ENCODE measurements at regions not wholly inside any gene's neighbourhood (a gene's known extent, or its start where the extent isn't known, plus 50 kb on each side); places are given as distances from the start of the nearest gene placed in this dataset.
"Not testable (repeated sequence)": the region's sequence is repeated elsewhere in the genome, so short reads cannot be mapped to it uniquely, and the experiment has no call there.

DNA sequence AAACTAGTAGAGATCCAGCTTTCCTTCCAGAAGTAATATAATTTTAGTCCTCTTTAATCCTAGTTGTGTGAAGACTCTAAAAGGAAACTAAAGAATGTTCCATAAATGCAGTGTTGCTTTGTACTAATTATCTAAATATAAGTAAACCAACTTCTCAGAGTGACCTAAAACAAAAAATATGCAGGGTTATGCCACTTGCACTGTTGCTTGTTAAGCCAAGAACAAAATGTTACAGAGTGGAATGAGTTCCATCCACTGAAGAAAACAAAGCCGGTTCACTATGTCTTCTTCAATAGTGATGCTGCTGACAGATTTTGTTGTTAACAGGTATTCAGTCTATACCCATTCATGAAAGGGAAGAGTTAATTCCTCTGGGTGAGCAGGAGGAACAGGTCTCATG lies 252.0 kb upstream of the DIAPH2 start:
- no peak for DNase-seq (ENCODE audit: low read depth)

DNA sequence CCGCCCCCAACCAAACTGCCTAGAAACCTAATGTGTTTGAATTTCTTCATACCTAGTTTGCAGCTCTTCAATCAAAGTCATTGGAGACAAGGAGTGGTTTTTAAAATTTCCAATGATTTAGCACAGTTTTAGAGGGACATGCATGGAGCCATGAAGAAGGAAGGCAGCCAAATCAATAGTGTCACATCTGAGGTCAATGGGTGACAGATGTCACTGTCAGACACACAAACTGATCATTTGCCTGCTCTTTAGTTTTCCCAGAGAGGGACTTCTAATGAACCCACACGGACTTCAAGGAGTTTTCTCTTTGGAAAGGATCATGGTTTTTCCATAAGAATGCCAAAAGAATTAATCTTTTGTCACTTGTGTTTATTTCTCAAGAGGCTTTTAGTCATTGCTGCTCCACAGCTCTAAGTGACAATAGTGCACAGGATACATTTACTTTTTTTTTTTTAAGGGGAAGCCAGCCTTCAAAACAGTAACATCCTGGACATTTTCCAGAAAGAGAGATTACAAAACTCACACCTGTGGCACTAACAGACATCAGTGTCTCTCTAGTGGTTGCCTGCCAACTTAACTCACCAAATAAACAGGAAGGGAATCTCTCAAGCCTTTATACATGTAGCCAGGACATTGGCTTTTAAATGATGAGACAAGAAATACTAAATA lies 251.1 kb upstream of the DIAPH2 start:
- no peak for DNase-seq (ENCODE audit: low read depth)

DNA sequence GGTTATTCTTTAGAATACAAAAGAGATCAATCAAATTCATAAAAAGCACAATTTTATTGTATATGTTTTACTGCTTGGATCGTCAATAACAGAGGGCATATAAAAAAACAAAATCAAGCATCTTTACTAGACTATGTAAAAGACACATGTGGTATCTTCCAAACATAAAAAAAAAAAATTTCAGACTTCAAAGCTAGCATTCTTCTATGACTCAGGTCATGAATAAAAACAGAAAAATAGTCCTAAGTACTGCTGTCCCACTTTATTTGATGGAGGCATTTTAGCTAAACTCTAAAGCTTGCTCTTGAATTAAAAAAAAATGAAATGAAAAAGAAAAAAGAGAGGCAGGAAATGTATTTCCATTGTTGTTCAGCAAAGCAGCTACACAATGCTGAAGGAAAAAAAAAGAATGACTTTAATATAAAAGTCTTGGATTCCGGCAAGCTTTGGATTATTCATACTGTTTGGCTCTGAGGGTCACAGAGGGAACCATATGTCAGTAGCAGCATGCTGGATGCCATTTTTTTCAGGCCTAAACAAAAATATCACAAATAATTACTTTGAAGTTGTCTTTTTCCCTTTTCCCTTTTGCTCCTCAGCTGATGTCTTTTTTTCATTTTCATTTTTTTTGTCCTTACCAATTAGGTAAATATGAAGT lies 249.1 kb upstream of the DIAPH2 start:
- DNase-seq (ENCODE audit: low read depth) = peak; percentile 3

DNA sequence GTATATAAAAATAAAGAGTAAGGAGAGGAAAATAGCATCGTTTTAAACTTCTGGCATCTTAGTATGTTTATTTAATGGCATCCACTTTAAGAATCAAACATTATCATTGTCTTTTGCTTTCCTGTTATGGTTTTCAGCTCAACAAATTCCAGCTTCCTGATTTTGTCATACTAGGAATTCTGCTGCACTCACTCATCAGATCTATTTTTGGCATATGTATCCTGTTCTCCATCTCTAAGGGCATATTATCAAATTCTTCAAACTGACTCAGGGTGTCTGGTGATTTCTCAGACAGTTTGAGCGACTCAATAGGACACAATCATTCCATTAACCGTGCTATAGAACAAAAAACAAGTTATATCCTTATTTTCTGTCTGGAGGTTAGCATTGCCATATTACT lies 248.5 kb upstream of the DIAPH2 start:
- DNase-seq (ENCODE audit: low read depth) = peak; percentile 43

DNA sequence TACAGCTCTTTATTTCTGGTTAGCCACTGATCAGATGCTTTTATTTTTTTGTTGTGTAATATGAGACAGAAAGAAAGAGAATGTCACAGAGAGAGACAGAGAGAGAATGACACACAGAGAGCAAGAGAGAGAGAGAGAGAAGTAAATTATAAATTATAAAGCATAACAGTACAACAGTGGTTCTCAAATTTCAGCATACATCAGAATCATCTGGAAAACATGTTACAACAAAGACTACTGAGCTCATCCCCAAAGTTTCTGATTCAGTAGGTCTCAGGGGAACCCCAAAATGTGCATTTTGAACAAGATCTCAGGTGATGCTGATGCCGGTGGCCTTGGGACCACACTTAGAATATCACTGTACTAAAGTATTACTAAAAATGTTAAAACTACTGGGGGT lies 245.8 kb upstream of the DIAPH2 start:
- no peak for DNase-seq (ENCODE audit: low read depth)

- no peak for DNase-seq (ENCODE audit: low read depth)
Measured at GRCh38 chrX:96440941-96441340, 243.7 kb upstream of the DIAPH2 start.

DNA sequence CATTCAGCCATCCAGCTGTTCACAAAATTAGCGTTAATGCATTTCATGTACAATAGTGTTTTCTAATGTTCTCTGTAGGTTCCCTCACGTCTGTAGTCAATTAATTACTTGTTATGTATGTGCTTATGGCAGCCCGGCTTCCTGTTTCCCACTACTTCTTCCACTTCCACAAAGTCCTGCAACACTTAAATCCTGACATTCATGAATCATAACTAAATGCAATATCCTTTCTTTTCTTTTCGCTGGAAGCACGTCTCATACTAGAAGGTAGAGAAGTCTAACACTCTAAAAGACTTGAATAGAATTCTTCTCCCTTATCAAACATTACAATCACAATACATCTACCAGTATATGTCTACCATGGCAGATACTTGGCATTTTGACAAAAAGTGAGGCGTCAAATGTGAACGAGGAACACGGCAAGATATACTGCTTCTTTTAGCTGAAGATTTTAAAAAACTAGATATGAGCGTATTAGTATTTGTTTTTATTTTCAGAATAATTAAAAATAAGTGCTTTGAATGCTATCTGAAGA lies 239.0 kb upstream of the DIAPH2 start:
- no peak for DNase-seq (ENCODE audit: low read depth)

DNA sequence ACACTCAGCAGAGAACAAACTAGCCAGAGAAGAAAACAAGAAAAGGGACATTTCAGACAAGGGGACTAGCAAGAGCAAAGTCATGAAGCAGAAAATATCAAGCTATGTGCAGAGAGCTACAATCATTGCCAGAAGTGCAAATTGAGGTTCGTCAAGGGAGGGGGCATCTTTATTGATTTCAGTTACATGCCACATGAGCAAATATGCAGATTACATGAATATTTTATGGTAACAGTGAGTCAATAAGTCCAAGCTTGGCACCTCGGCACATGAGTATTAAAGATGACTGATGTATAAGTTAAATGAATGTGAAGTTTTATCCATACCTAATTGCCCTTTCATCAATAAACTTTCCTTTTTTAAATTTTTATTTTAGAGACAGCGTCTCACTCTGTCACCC lies 238.1 kb upstream of the DIAPH2 start:
- no peak for DNase-seq (ENCODE audit: low read depth)

DNA sequence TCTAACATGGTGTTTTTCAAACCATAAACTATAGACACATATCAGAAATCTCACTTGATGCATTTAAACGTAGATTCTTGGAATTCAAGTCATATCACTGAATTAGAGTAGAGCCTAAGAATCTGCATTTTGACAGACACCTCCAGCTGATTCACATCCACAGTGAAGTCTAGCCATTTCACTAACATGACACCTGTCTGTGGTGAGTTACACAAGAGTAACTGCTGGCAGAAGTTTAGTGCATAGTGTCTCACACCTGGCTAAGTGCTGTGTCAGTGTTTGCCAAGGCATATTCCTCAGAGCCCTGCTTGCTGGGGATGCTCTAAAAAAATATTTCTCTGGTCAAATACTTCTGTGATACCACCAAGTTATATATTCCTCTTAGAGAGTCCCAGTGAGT lies 237.5 kb upstream of the DIAPH2 start:
- DNase-seq (ENCODE audit: low read depth) = no peak

GRCh38 chrX:96449191-96449590 lies 235.5 kb upstream of the DIAPH2 start:
- DNase-seq (ENCODE audit: low read depth) = no peak

GRCh38 chrX:96449896-96450295 lies 234.7 kb upstream of the DIAPH2 start:
- no peak for DNase-seq (ENCODE audit: low read depth)

DNA sequence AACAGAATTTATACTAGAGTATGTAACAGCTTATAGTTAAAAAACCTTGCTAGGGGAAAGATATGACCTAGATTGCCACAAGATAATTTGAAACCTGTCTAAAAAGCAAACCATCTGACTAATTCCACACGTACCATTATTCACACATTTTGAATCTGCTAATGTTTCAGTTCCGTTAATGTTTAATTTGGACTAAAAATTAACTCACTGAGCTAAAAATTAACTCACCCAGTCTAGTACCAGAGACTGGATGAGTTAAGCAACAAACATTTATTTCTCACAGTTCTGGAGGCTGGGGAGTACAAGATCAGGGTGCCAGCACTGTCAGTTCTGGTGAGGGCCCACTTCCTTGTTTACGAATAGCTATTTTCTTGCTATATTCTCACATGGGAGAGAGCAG lies 231.5 kb upstream of the DIAPH2 start:
- DNase-seq (ENCODE audit: low read depth) = no peak

GRCh38 chrX:96455078-96455477 lies 229.6 kb upstream of the DIAPH2 start:
- no peak for DNase-seq (ENCODE audit: low read depth)

DNA sequence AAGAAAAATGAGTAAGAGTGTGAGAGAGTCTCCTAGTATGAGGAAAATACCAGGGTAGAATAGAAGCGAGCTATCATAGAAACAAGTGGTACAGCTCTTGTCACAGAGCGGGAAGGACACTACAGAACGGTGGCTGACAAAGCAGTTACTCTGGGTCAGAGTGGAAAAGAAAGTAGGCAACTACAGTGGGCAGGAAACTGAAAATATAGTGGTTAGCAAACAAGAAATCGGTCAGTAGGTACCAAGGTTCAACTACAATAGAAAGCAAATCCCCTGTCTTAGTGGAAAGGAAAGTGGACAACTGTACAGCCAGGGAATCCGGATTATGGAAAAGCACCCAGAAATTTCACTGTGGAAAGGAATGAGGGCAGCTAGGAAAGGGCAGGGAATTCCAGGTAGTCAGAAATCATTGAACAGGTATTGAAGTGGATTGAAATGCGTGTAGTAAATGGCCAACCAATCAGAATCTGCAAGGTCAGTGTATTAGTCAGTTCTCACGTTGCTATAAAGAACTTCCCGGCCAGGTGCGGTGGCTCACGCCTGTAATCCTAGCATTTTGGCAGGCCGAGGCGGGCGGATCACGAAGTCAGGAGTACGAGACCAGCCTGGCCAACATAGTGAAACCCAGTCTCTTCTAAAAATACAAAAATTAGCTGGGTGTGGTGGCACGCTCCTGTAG lies 219.6 kb upstream of the DIAPH2 start:
- DNase-seq (ENCODE audit: low read depth) = no peak

- peak; percentile 11 for DNase-seq (ENCODE audit: low read depth)
Measured at GRCh38 chrX:96474029-96474740, 210.5 kb upstream of the DIAPH2 start.

DNA sequence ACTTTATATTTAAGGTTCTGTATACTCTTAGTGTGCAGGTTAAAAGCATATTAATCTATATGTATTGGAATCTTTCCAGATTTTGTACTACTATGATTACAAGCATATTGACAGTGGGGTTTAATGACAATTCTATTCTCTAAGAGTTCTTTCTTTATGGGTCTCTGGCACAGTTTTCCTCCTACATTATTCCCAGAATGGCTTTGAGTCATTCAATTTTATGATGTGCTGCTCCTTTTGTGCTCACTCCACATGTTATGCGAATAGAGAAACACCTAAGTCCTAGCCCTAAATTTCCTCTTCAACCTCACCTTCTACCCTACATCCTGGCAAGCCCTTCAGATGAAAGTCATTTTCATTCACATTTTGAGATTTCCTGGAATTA lies 209.9 kb upstream of the DIAPH2 start:
- DNase-seq (ENCODE audit: low read depth) = no peak

DNA sequence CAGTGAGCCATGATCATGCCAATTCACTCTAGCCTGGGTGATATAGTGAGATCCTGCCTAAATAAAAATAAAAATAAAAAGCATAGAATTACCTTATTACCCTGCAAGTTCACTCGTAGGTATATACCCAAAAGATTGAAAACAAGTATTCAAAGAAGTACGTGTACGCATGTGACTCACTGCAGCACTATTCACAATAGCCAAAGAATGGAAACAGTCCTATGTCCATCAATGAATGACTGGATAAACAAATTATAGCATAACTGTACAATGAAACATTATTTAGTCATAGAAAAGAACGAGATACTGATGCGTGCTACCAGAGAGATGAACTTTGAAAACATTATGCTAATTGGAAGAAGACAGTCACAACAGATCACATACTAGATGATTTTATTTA lies 204.6 kb upstream of the DIAPH2 start:
- peak; percentile 45 for DNase-seq (ENCODE audit: low read depth)

DNA sequence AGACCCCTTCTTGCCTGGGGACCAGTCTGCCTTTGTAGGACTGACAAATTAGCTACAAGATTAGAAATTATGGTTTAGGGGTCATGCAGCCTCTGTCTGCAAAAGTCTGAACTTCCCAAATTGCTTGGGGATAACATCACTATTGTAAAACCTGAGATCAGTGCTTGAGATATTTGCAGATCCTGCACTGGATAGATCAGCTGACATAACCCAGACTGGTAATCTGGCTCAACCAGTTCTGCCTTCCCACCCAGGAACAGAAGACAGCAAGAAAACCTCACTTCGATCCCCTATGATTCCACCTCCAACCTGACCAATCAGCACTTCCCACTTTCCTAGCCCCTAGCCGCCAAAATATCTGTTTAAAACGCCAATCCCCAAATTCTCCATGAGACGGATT lies 202.8 kb upstream of the DIAPH2 start:
- DNase-seq (ENCODE audit: low read depth) = no peak

- DNase-seq (ENCODE audit: low read depth) = no peak
Measured at GRCh38 chrX:96483647-96484160, 200.9 kb upstream of the DIAPH2 start.

DNA sequence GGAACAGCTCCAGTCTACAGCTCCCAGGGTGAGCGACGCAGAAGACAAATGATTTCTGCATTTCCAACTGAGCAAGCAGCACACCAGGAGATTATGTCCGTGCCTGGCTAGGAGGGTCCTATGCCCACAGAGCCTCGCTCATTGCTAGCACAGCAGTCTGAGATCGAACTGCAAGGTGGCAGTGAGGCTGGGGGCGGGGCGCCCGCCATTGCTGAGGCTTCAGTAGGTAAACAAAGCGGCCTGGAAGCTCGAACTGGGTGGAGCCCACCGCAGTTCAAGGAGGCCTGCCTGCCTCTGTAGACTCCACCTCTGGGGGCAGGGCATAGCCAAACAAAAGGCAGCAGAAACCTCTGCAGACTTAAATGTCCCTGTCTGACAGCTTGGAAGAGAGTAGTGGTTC lies 198.0 kb upstream of the DIAPH2 start:
- DNase-seq (ENCODE audit: low read depth) = not testable (repeated sequence)

GRCh38 chrX:96502507-96502906 lies 182.1 kb upstream of the DIAPH2 start:
- DNase-seq (ENCODE audit: low read depth) = no peak

DNA sequence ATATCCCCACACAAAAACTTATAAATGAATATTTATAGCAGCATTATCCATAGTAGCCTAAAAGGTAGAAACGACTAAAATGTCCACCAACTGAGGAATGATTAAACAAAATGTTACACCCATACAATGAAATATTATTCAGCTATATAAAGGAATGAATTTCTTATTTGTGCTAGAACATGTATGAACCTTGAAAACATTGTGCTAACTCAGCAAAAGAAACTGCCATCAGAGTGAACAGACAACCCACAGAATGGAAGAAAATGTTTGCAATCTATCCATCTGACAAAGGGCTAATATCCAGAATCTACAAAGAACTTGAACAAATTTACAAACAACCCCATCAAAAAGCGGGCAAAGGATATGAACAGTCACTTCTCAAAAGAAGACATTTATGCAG lies 155.3 kb upstream of the DIAPH2 start:
- not testable (repeated sequence) for DNase-seq (ENCODE audit: low read depth)

Data from HS-5 (cell line).